ENCODE measurements at regions not wholly inside any gene's neighbourhood (a gene's known extent, or its start where the extent isn't known, plus 50 kb on each side); places are given as distances from the start of the nearest gene placed in this dataset.

DNA sequence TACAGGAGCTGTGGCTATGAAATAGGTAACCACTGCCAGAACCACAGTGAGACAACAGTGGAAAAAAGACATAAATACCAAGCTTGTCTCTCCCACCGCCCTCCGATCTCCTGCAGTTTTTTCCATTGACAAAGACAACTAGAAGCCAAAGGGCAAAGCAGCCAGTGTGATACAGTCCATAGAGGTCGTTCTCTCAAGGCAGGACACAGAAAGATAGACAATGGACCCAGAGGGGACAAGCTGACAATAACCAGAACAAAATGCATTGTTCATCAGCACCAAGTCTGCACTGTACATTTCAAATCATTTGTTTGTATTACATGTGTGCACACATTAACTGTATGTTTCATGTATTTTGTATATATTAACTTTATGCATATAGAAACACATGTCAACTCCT lies 233.0 kb upstream of the NOL4 start:
- TF ChIP-seq POLR2AphosphoS5 (IDR thresholded peaks at IDR 0.05) (no peak), POLR2A (IDR thresholded peaks at IDR 0.05) (no peak), EP300 (IDR thresholded peaks at IDR 0.05; ENCODE audit: low read depth) (no peak)
- TF ChIP-seq, protein P1, sequence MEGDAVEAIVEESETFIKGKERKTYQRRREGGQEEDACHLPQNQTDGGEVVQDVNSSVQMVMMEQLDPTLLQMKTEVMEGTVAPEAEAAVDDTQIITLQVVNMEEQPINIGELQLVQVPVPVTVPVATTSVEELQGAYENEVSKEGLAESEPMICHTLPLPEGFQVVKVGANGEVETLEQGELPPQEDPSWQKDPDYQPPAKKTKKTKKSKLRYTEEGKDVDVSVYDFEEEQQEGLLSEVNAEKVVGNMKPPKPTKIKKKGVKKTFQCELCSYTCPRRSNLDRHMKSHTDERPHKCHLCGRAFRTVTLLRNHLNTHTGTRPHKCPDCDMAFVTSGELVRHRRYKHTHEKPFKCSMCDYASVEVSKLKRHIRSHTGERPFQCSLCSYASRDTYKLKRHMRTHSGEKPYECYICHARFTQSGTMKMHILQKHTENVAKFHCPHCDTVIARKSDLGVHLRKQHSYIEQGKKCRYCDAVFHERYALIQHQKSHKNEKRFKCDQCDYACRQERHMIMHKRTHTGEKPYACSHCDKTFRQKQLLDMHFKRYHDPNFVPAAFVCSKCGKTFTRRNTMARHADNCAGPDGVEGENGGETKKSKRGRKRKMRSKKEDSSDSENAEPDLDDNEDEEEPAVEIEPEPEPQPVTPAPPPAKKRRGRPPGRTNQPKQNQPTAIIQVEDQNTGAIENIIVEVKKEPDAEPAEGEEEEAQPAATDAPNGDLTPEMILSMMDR (IDR thresholded peaks at IDR 0.05), result no peak
